GM19438 (cell line): ENCODE measurements at regions not wholly inside any gene's neighbourhood (a gene's known extent, or its start where the extent isn't known, plus 50 kb on each side); places are given as distances from the start of the nearest gene placed in this dataset.
A peak's percentile ranks its signal among the peaks of the same experiment; 100 is the strongest.
"Not testable (repeated sequence)": the region's sequence is repeated elsewhere in the genome, so short reads cannot be mapped to it uniquely, and the experiment has no call there.

Experiments
- ATAC-seq: cut with Tn5 transposase; IDR thresholded peaks from one replicate; pipeline ENCODE4 v1.9.1; 2021; ENCODE audit warnings: low read depth; ENCODE audit not compliant: unreplicated experiment

DNA sequence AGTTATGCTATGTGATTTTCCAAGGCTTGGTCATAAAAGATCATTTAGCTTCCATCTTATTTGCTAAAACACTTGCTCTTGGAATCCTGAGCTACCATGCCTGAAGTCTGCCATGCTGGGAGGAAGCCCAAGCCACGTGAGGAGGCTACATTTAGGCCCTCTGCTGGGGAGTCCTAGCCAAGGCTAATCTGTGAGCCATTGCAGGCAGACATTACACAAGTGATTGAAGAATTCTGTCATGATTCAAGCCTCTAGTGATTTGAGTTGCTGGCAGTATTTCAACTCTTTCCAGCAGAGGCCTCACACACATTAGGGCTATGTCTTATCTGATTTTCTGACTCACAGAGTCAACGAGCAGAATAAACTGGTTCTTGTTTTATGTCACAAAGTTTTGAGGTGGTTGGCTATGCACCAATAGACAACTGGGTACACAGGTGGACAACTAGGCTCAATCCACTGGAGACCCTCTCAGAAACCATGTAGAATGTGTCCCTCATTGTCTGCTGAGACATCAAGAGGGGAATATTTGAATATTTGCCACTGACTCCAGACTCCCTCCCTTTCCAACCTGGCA is 227.2 kb upstream of the SULF2 start:
- ATAC-seq = no peak

DNA sequence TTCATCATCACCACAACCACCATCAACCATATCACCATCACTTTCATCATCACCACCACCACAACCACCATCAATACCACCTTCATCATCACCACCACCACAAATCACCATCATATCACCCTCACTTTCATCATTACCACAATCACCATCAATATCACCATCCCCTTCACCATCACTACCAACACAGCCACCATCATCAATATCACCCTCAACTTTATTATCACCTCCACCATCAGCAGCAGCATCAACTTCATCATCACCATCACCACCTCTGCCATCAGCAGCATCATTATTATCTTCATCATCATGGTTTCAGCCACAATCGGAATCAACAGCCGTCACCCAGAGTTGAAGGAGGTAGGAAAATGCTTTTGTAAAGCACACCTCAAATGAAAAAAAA is 225.7 kb upstream of the SULF2 start:
- no peak for ATAC-seq

DNA sequence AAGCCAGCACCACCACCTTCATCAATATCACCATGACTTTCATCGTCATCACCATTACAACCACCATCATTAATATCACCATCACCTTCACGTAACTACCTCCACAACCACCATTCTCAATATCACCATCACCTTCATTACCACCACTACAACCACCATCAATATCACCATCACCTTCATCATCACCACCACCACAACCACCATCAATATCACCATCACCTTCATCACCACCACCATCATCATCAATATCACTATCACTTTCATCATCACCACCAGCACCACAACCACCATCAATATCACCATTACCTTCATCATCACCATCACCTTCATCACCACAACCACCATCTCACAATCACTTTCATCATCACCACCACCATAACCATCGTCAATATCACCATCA is 225.3 kb upstream of the SULF2 start:
- ATAC-seq = no peak

DNA sequence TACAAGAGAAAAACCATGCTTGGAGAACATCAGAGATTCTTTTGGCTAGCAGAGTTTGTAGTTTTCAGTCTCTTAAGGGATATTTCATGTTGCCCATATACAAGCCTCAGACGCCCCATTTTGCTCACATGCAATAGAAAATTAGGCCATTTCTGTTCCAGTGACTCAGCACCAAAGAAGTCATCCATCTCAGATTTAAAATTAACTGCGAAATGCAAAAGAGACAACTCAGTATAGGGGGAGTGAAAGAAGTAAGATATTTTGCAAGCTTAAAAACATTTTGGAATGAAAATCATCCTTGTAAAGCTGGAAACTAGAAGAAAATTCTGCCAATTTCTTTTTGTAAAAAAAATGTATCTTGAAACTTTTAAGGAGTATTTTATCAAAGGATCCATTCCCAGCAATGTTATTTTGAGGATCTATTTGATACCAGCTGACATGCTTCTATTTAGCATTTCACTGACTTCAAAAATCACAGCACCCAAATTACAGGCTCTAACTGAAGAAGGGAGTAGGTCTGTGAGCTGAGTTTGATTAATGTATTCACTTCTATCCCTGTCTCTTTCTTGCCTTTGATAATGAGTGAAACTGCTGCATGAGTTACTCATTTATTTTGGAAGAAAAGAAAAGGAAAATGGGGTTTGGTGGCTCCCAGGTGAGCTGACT is 223.7 kb upstream of the SULF2 start:
- no peak for ATAC-seq

DNA sequence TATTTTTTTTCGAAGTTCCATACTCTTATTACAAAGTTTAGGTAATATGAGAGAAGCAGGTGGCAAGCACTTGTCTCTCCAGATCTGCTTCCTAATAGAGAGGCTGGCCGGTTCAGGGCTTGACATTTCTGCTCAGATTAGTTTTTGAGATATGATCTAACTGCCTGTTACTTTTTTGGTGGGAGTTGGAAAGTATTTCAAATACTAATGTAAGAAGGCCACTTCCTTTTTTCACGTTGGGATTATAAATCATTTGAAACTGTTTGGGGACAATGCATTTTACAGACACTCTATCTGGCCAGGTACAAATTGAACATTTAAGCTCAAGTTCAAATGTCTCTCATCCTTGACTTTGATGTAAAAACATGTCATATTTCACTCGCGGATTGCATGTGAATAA is 222.1 kb upstream of the SULF2 start:
- no peak for ATAC-seq

DNA sequence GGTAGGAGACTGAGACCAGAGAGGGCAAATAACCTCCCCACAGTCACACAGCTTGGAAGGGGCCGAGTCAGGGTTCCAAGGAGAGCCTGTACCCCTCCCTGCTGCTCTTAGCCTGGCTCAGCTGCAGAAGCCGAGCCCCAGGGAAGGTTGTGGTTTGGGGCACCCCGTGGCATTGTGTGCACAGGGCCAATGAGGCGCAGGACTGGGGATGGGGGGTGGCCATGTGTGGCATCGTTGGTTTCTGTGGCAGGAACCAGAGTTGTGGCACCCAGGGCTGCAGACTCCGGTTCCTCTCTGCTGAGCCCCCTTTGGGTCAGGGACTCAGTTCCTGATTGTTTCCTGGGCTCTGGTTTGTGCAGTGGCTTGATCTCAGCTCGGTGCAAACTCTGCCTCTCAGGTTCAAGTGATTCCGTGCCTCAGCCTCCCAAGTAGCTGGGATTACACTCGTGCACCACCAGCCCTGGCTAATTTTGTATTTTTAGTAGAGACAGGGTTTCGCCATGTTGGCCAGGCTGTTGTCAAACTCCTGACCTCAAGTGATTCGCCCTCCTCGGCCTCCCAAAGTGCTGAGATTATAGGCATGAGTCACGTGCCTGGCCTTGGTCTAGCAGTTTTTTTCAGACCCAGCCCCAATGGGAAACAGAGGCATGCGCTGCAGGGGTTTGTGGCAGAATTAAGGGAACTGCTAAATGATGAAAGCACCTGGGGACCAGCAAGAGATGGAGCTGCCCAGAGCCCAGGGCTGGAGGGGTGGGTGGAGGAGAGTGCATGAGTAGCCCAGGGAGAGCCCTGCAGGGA is 221.0 kb upstream of the SULF2 start:
- ATAC-seq = no peak

DNA sequence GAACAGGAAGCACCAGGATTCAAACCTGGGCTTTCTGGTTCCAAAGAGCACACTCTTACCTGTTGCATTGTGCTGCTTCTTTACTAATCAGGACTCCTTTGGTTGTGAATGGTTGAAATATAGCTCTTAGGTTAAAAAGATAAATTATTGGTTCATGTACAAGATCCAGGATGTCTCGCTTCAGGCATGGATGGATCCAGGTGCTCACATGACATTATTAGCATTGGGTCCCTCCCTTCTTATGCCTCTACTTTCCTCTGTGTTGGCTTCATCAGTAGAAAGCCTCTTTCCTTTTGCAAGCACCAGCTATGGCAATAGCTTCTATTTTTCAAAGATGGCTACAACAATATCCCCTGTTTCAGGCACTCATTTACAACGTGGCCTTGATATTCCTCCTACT is 217.7 kb upstream of the SULF2 start:
- peak; percentile 18 for ATAC-seq

DNA sequence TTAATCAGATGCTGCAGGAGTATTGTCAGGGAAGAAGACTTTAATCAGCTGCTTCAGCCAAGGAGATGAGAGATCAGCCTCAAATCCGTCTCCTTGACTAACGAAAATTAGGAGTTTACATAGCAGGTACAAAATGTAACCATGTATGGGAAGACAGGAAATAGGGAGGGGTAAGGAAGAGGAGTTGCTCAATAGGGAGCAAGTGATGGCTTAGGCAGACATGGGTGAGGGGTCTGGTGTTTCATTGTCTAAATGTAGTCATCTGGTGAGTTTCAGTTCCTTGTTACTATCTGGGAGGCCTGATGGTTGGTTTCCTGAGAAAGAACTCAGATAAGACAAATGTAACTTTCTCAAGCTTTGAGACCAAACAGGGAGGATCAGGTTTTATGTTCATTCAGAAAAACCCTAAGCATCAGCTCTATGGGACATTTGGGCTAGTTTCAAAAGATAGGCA is 217.3 kb upstream of the SULF2 start:
- peak; percentile 95 for ATAC-seq

DNA sequence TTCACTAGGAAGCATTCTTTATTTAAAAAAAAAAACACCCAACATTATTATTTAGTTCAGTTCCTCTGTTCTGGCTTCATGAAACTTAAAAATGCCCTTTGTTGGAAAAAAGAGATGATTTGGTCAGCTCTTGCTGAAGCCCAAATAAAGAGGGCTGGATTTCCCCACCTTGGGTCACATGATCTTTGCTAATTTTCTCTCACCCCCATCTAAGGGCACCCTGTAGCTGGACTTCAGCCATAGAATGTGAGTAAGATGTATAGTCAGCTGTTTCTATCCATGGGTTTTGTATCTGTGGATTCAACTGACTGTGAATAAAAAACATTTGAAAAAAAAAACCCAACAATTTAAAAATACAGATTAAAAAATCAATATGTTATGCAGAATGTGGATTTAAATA is 213.9 kb upstream of the SULF2 start:
- ATAC-seq = no peak

DNA sequence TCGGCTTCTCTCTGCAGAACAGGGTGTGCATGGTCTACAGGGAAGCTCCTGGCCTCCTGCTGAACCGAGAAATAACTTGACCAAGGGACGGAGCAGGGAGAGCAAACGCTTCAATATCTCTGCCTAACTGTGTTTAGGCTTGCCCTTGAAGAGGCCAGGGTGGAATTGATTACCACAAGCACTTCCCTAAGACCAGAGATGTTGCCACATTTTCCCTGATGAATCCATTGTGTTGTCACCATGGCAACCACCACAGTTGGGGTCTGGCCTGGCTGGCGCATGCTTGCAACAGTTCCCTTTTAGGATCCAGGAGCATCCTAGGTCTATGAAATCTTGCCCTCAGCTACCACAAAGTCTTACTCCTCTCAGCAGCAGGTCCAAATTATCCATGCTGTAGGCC is 213.5 kb upstream of the SULF2 start:
- no peak for ATAC-seq

DNA sequence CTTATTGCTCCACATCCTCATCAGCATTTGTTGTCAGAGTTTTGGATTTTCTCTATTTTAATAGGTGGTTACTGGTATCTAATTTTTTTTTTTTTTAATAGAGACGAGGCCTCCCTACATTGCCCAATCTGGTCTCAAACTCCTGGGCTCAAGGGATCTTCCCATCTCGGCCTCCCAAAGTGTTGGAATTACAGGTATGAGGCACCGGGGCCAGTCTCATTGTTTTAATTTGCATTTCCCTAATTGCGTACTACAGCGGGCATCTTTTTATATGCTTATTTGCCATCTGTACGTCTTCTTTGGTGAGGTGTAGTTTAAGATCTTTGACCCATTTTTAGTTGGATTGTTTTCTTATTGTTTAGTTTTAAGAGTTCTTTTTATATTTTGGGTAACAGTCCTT is 210.4 kb upstream of the SULF2 start:
- no peak for ATAC-seq

DNA sequence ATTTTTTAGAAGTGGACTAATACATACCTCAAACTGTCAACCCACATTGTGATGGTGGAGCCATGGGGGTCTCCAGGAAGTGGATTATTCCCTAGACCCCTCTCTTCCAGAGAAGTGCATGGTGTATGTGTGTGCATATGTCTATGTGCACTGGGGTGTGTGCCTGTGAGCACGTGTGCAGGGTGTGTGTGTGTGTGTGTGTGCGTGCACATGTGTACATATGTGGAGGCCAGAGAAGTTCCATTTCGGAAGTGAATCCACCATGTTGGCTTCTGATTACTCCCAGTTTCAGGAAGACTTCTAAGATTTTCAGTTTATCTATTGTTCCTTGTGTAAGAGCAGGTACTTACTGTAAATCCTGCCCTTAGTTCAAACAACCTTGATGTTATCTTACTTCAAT is 208.5 kb upstream of the SULF2 start:
- no peak for ATAC-seq

DNA sequence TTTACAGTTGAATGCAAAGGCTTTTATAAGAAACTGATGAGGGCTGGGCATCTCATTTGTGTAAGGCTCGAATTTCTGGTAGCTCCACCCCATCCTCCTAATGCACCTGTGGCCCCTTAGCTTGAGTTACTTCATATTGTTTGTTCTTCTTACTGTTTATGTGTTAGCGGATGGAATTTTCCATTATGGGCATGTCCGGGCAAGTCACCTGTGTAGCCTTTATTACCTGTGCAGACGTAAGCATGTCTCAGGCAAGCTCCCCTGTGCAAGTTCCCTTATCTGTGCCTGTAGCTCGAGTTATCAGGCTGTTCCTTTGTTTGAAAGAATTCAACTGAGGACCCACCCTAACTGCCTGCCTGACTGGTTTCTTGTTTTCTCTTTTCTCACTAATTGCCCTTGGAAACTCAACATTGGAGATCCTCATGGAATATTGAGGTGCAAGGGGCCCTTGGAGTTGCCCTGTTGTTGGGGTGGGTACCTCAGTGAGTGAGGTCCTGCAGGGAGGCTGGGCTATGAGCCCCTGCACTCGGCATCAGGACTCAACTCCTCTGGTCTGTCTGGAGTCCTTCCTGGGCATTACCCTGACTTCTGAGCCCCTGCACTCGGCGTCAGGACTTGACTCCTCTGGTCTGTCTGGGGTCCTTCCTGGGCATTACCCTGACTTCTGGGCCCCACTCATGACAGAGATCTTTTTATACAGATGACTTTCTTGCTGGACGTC is 207.9 kb upstream of the SULF2 start:
- ATAC-seq = no peak

DNA sequence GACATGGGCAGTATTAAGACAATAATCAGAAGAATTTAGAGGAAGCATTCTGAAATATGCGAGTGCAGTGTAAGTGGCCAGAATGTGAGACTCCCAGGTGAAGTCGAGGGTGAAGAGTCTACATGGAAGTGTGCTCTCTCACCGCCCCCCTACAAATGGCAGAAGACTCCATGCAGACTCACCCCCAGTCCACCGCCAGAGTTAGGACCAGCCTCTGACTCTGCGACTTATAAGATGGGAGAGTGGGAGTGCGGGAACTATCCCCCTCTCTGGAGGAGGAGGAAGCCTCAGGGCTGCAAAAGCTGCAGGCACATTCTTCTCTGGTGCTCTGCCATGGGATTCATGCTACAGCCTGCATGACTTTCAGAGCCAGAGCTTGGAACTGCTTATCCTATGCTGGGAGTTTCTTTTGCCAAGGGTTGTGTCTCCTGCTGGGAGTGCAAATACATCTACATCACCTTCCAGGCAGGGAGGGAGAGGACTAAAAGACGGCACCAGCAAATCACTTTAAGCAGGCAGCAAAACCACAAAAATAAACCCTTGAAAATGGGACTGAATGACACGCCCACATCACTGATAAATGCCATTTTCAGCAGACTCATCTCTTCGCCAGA is 206.7 kb upstream of the SULF2 start:
- ATAC-seq = no peak

DNA sequence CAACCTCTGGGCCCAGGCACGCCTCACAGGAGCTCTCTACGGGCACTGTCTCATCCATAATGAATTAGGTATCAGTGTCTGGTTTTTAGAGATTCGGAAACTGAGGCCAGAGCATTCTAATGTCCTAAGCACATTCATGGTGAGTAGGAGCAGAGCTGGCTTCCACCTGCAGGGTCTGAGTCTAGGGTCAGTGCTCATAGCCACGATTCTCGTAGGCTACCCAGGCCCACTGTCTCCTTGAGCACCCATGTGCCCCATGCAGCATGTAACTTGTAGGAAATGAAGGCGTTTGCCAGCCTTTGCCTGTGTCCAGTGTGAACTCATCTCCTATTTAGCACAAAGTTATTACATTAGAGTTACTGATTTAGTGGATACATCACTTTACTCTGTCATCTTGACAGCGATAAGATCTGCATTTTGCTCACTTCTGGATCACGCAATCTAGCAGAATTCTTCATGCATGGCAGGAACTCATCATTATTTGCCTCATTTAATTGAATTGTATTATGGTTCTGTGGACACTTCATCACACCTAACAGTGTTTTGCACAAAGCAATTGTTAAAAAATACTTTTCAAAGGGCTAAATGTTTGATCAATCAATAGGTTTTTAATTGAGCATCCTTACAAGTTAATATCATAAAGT is 205.3 kb upstream of the SULF2 start:
- ATAC-seq = no peak

DNA sequence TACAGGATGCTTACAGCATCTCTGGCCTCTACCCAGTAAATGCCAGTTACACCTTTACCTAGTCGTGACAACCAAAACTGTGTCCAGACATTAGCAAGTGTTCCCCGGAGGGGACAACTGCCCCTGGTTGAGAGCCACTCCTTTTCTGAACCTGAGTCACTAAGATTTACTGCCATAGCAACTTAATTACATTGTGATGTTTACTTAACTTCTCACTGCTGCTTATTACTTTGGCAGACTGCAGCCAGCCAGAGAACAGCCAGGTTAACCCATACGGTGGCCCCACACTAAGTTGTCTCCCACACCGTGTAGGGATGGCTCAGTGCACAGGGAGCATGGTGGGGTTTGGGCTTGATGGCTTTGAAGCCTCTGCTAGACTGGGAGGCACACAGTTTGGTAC is 204.7 kb upstream of the SULF2 start:
- no peak for ATAC-seq

DNA sequence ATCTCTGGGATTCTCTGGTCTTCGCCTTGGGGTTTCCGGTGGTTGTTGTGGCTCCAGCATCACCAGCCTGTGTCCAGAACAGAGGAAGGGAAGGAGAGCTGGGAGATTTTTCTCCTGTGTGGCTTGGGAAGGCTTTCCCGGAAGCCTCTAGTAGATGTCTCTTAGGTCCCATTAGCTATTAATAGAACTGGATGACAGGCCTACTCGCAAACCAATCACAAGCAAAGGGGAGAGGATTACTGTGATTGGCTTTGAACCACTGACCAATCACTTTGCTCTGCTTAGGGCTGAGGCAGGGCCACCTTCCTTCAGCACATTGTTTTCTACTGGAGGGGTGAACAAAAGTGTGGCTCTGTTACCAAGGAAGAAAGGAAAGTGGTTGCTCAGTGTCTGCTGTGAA is 203.4 kb upstream of the SULF2 start:
- no peak for ATAC-seq

DNA sequence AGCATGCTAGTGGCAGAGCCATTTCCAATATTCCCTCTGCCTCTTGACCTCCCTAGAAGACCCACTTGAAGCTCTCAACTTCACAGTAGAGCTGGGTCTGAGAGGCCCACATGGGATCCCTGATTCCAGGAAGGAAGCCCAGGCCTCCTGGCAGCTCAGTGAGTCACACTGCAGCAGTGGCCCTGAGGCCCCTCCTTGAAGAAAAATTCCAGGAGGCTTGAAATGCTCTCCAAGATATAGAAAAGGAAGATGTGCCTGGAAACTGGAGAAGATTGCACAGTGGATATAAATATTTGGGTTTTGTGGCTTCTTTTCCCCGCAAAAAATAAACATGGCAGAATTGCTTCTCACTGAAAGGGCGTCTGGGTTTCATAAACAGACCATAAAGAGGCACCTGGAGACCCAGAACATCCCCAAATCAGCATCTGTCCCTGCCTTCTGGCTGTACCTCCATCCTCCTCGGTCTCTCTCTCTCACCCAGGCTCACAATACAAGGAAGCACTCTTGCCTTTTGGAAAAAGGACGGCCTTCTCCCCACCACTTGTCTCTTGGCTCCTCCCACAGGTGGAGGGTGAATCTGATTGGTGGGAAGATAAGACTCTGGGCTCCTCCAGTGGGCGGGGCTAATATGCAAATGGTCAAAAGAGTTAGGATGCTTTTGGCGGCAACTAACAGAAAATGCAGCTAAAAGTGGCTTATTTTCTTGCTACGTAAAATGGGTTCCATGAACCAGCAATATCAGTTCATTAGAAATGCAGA is 200.0 kb upstream of the SULF2 start:
- no peak for ATAC-seq

DNA sequence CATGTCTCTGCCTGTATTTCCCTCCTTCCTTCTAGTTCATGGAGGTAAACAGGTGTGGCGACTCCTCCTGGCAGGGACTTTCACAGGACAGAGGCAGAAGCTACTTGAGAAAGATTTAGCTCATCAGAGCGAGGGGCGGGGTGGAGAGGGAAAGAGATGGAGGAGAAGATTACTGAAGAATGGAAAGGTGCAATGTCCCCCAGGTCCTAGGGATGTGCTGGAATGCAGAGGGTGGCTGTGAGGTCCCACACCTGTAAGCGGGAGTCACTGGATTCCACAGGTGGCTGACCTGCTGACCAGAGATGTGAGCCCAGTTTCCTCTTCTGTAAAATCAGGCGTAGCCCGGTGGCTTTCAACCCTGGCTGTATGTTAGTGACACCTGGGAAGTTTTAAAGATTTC is 199.2 kb upstream of the SULF2 start:
- no peak for ATAC-seq

DNA sequence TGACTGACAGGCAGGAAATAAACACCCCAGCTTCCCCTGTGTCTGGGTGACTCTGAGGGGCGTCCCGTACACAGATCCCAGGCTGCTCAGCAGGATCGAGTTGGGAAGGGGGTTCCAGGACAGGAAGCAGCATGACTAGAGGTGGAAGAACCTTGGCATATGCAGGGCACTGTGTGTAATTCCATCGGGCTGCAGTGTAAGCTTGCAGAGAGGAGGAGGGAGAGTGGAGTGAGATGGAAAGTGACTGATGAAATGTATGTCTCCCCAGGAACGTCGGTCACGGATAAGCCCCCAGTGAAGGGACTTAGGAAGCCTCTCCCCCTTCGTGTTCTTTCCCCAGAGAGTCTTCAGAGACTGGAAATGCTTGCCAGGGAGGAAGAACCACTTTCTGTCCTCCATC is 198.4 kb upstream of the SULF2 start:
- ATAC-seq = not testable (repeated sequence)
